Hematopoietic multipotent progenitor cell treated with erythropoietin and hydrocortisone succinate and interleukin-3 and kit ligand, for 4 days (in vitro differentiated cells): ENCODE measurements at regions not wholly inside any gene's neighbourhood (a gene's known extent, or its start where the extent isn't known, plus 50 kb on each side); places are given as distances from the start of the nearest gene placed in this dataset.
"Not testable (repeated sequence)": the region's sequence is repeated elsewhere in the genome, so short reads cannot be mapped to it uniquely, and the experiment has no call there.

Experiments
- DNase-seq: peaks from one replicate; pipeline ENCODE4 v3.0.0-alpha.2; 2015

DNA sequence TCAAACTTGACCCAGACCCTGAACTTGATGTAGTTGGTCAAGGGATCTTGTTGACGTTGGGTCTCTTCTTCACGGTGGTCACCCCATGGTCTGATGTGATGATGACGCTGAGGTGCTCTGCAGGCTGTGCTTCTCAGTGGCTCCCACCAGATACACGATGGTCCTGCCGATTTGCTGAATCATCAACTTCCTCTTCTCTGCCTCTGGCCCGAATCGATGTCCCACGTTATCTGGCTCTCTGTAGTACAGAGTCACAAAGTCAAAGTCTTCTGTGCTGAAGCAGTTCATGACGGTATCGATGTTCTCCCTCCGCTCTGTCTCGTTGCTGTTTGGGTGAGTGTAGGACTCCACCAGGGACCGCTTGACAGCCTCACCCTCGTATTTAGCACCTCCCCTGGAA, 58.5 kb upstream of the ZNF195 start:
- DNase-seq, result peak; percentile 83

DNA sequence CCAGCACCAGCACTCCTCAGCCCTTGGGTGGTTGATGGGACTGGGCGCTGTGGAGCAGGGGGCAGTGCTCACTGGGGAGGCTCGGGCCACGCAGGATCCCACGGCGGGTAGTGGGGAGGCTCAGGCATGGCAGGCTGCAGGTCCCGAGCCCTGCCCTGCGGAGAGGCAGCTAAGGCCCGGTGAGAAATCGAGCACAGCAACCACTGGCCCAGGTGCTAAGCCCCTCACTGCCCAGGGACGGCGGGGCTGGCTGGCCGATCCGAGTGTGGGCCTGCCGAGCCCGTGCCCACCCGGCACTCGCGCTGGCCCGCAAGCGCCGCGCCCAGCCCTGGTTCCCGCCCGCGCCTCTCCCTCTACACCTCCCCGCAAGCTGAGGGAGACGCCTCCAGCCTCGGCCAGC, 56.0 kb upstream of the ZNF195 start:
- no peak for DNase-seq

DNA sequence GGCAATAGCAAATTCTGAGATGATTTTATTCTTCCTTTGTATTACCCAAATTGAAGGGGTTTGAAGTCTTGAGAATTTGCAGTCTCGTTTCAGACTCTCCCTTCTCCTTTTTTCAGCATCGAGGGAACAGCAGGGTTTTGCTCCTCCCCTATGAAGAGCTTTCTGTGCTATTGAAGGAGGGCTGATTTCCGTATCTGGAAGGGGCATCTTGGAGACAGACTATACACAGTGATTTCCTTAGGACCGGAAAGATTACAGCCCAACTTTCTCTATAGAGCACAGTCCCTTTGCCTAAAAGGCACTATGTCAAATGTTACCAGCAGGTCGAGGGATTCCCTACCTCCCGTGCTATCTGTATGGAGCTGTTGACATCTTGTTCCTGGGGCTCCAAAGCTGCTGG, 50.2 kb upstream of the ZNF195 start:
- DNase-seq, result not testable (repeated sequence)
